ENCODE measurements at regions not wholly inside any gene's neighbourhood (a gene's known extent, or its start where the extent isn't known, plus 50 kb on each side); places are given as distances from the start of the nearest gene placed in this dataset.

DNA sequence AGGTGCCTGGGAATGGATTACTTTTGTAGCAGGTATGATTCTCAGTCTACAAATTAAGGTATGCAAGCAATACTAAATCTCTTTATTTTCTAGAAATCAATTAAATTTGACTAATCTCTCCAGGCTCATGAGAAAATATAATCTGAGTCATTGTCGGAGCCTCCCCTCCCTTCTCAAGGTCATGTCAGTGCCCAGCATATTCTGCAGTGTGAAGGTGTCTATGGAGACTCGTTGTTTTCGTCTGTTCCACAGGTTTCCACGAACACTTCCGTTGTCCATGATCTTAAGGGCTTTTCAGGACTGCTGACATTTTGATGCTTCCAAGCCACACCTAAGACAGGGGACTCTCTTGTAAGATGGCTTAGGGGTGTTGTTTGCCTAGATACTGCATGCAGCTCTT lies 56.6 kb upstream of the SCOC start:
- DNase-seq (ENCODE audit: low read depth, low spot score): no peak

DNA sequence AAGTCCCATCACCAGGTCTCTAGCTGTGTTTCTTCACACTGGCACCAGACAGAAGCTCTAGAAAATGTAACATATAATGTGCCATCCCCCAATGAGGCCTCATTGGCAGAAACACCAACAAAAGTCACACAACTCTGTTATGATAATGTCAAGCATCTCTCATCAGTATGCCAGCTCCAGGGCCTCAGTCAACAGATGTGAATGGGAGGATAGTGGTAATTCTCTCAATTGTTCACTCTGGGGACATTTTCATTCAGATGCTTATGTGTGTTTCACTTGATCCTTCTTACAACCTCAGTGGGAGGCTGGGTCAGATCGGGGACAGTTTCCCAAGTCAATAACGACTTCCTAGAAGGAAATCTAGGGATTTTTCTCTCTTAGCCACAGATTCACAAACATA lies 57.5 kb upstream of the SCOC start:
- no peak for DNase-seq (ENCODE audit: low read depth, low spot score)

DNA sequence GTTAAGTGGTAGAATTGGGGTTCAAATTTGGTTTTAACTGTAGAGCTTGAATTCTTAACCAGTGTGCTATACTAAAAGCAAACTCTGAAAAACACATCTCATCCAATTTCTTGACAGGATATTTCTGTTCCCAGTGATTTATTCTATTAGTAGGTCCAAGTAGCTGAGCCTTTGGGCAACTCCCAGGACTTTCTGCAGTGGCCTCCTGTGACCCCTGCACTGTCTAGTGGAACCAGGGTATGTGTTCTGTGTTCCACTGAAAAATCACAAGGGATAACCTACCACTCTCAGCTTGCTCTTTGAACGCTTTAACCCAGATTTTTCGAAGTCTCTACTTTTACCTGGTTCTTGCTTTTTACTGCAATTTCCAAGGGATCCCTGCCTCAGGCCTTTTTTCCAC lies 58.0 kb upstream of the SCOC start:
- no peak for DNase-seq (ENCODE audit: low read depth, low spot score)

DNA sequence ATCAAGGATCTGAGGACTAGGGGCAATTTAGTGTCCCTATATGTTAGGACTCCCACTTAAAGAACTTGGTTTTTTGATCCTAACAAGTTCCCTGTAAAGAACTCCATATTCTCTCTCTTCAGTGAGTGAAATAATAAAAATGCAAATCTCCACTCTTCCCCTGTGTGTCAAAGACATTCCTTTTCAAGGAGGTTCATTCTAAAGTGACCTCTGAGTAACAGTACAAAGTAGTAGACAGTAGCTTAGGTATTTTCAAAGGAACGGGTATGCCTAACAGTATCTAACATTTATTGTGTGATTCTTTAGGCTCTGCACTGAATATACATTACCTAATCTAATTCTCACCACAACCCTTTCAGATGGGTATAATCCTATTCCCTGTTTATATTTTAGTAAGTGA lies 58.4 kb upstream of the SCOC start:
- DNase-seq (ENCODE audit: low read depth, low spot score): no peak

DNA sequence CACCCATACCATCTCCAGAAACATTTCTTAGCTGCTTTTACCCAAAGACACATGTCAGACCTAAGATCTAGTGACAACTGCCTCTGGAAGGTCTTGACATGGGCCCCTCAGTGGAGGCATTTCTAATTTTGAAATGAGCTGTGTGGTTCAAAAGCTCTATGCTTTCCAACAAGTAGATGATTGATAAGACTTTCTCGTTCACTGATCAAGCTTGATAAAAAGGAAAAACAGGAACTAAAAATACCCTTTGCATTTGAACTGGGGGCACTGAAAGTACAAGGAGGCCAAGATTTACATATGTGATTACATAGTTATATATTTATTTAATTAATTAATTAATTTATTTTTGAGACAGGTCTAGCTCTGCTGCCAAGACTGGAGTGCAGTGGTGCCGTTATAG lies 61.3 kb upstream of the SCOC start:
- DNase-seq (ENCODE audit: low read depth, low spot score): no peak

DNA sequence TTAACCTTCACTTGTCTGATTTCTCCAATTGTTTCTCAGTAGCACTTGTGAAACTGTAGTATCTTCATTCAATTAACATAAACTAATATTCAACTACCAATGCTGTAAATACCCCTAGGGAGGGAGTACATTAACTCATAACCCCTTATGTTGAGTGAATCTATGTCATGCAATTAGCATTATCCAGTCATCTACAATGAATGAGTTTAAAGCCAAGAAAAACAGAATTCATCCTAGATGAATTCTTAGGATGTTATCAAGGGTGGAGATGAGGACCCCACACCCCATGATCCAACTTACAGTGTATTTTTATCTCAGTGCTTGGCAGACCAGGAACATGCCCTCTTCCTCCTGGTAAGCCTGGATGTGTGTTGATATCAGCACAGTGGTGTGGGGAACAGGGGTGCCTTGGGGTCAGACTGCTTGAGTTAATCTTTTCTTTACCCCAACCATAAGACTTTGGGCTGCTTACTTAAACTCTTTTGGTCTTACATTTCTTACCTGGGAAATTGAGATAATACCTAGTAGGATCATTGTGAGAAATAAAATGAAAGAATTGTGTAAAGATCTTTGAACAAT lies 62.1 kb upstream of the SCOC start:
- no peak for DNase-seq (ENCODE audit: low read depth, low spot score)

DNA sequence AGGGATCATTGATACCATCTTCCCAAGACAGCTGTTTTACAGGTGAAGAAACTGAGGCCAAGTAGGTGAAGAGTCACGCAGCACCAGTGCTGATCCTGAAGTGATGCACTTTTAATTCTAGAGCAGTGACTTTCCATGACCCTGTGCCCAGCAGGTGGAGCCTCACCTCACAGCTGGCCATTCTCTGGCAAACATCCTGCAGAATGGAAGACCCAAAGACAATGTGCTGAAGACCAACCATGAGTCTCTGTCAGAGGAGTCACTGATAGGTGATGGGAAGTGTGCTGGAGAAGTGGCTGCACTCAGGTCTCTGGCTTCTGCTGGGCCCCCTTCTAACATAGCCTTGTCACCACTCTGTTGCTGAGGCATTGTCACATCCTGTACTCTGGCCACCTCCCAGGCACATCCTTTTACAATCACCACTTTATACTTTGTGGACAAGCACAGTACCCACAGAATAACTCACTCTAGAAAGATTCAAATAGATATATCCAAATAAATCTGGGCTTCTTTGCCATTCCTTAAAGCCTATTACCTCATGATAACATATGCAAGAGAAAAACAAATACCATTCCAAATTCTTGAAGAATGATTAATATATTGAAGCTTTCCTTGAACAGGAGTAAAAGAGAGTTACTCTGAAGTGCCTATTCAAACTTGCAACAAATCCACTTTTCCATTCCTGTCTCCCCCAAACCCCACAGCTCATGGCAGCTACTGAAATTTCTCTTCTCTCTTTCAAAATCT lies 64.1 kb upstream of the SCOC start:
- peak; percentile 29 for DNase-seq (ENCODE audit: low read depth, low spot score)

DNA sequence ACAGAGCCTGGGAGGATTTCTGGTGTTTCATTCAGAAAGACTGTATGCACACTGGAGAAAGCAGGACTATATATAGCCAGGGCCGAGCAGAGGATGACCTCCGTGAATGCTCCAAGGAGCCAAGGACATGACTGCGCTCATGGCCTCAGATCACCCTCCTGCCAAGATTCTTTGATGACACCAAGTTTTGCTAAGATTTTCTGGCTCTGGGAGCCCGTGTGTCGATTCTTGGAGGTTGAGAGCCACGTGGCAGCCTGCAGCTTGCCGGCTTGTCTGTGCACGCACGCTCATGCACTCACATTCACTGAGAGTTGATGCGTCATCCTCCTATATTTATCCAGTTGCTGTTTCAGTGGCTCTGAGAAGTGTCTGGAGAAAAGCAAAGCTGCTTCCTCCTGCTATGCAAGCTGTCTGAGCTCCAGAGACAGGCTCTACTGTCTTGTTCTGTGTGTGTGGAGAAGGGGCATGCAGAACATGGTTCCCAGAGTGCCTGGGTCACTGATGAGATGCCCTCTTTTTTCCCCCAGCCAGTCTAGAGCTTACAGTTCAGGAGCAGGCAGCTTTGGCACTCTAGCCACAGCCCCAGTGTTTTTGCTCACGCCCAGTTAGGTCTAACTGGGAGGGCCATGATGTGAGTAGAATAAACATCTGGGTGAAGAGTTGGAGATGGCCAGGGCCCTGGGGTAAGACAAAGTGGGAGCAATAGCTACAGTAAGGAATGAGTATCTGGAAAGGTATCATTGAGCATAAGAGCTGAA lies 64.9 kb upstream of the SCOC start:
- DNase-seq (ENCODE audit: low read depth, low spot score): peak; percentile 42

DNA sequence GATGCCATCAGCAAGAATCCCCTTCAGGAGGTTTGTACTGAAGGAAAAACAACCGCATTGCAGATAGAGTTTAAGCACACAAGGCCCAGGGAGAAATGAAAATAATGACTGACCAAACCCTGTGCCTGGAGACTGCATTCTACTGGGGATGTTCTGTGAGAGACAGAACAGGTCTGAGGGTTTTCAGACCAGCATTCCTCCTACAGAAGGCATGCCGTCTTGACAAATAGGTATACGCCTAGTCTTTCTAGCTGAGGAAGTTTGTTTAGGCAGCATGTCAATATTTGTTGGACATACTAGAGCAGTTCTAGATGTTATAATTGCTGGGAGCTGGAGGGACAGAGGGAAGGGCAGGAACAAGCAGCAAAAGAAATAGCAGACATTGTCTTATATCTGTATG lies 68.4 kb upstream of the SCOC start:
- DNase-seq (ENCODE audit: low read depth, low spot score): peak; percentile 20

DNA sequence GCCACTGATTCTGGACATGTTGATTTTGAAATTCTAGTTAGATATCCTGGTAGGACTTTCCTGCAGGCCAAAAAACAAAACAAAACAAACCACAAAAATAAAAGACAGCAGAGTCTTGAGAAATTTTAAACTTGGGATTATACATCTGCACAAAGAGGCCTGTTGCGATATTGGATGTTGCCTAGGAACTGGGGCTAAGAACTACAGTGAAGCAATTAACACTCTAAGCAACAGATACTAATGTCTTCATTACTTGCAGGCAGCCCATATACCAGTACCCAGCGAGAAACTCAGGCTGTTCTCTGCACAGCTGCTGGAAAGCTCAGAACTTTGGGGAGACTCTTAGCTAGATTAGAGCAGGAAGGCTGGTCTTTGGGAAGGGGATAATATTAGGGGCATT lies 69.1 kb upstream of the SCOC start:
- no peak for DNase-seq (ENCODE audit: low read depth, low spot score)

DNA sequence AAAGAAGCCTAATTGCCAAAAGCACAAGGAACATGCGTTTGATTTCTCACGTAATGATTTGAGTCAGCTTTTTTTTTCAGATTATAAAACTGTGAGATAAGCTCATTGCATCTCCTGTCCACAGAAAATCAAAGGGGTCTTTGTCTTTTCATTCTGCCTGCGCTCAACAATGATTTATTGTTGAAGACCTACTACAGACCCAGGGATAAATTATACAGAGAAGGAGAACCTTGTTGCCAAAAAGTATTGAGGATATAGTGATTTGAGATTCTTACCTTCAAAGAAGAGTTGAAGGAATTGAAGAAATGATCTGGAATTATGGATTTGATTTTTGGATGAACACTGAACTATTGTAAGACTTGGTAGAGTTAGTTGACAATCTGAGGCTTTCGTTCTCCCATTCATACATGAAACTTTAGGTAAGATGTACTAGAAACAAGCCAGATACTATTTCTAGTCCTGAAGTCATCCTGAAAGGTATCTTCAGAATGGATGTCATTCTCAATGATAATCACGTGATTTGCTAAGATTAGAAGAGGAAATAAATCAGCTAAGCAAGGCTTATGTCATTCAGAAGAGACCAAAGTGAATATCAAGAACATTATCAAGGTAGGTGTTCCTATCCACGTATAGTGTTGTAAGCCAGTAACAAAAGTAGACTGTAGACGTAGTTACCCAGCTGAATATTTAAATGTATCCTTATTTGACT lies 71.1 kb upstream of the SCOC start:
- DNase-seq (ENCODE audit: low read depth, low spot score): no peak

DNA sequence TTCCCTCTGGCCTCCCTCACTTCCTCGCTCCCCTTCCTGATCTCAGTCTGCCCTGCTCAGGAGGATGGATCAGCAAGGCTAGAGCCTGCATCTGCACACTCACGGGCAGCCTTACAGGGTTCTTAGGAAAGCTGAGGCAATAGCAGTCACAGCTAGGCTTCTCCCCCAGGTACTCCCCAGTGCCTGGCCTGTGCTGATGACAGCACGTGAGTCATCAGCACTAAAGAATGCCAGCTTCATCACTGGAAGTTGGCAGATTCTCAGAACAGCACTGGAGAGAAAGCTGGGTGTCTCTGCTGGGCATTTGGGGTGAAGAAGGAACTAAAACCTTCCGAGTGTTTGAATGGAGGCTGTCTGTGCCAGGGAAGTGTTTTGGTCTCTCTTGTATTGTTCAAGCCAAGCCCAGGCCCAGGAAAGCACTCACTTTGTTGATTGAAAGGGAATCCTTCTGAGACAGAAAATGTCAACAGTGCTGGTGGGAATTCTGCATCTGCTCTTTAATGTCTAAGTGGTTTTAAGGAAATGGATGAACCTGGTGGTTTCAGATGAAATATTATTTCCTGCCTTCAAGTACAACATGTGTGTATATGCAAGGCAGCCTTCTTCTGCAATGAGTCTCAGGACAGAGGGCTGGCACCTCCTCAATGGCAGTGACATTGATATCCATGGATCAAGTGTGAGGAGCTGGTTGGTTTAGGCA lies 73.0 kb upstream of the SCOC start:
- peak; percentile 59 for DNase-seq (ENCODE audit: low read depth, low spot score)

DNA sequence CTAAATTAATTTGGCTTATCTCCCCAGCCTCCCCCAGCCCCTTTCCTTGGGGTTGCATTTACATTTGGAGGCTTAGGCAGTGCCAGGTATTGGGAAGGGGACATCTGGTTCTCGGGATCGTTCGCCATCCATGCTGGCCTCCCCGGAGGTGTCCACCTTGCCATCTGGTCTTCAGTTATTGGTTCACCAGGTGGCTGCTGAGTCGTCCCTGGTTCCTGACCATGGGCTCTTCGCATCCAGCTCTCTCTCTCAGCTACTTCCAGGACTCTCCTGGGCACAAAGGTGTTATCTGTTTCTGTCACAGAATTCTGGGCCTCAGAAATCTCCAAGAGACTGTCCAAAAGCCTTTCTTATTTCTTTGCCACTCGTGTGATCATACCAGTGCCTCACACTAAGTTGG lies 75.4 kb upstream of the SCOC start:
- no peak for DNase-seq (ENCODE audit: low read depth, low spot score)

DNA sequence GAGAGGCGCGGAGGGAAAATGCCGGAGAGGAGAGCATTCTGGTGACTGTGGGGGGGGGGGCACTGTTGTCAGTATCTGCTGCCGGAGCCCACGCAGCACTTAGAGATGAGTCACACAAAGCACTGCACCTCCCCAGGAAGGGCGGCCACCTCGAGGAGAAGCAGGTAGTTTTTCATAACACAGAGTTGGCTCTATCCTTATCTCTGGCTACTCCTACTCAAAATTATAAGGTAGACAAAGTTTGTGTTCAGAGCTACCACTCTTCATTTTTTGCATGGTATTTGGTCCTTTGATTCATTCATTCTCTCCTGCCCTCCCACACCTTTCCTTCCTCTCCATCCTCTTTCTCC lies 76.2 kb upstream of the SCOC start:
- DNase-seq (ENCODE audit: low read depth, low spot score): peak; percentile 15

DNA sequence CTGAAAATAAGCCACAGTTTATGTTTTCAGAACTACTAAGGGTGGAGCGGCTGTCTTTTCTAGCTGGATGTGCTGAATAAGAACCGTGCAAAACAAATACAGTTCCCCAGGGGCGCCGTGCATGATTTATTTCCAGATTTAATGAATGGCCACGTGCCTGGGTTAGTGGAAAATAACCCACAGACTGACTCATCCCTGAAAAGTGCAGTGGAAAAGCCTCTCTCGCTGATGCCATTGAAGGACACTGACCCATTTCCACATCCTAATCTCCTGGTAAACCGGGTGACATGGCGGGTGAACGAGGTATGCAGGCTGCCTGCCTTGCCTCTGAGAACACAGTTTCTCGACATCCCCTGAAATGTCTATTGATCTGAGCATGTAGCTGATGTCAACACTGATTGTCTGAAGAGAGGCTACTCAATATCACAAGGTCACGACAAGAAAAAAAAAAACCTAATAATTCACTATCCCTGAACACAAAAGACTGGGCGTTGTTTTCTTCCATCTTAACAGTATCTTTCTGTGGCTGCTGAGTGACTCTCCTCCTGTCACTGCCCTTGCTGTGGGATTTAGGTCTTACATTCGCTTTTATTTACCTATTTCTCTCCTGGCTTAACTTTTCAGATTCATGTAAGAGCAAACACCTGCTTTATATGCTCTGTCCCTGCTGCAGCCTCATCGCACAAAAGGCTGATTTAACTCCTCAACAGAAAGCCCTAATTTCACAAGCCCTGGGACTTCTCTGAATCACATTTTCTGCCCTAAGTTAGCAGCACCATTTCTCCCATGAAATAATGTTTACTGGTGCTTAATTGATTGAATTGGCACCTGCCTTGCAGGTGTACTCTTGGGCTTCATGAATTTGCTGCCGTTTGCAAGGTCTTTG lies 76.9 kb upstream of the SCOC start:
- peak; percentile 82 for DNase-seq (ENCODE audit: low read depth, low spot score)

DNA sequence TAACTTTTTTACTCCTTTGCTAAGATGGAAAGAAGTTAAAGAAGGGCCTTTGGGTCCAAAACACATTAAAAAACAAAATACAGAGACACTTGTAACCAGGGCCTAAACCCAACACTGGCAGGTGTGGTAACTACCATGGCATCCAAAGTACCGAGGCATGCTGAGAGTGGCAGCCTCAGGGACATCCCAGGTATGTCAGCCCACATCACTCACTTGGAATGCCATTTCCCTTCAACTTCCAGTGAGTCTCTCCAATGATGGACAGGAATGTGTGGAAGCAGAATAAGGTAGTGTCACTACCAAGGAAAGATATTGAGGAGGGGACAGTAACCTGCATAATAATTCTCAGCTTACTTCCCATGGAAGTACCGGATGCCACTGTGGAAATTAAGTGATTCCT lies 79.5 kb upstream of the SCOC start:
- no peak for DNase-seq (ENCODE audit: low read depth, low spot score)

DNA sequence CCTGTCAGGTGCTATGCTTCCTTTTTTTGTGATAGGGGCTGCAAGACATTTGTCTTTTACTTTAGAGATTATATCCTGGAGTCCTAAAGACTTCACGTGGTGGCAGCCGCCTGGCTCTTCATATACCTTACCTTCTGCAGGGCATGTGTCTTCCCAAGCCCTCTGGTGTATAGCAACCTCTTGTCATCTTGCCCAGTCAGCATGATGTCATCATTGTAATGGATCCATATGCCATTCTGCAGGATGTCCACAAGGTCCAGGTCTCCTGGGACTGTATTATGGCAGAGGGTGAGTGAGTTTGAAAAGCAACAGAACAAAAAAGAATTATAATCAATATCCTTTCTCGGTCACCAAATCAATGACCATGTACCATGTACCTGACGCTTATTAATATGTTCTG lies 82.2 kb upstream of the SCOC start:
- DNase-seq (ENCODE audit: low read depth, low spot score): no peak

DNA sequence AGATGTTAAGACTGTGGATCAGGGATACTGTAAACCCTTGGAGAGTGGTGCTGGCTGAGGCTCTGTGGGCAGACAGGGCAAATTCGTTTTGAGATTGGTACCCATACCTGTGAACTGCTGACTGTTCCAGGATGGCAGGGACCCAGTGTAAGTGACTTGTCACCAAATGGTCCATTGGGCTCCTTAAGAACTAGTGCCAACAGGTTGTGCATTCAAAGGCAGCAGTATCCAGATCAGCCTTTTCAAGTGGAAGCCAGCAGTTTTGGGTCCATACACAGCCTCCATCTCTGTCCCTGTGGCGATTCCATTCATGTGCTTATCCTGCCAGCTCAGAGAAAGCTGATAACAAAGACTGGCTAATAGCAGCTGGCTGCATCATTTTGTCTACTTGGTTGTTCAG lies 84.0 kb upstream of the SCOC start:
- no peak for DNase-seq (ENCODE audit: low read depth, low spot score)

DNA sequence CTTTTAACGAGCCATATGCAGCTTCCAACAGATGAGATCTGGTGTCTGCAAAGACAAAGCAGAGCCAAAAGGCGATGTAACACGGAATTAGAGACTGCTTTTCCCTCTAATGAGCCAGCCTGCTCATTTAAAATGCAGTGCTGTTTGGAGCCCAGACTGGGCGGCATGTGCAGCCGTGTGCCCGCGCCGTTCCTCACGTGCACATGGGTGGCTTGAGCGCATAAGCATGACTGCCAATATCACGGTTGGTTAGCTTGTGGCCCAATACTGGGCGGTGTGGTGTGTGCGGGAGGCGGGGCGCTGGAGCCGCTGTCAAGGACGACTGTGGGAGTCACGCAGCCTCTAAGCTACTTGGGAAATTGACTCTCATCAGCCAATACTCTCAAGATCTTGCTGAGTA lies 87.0 kb upstream of the SCOC start:
- DNase-seq (ENCODE audit: low read depth, low spot score): peak; percentile 39

DNA sequence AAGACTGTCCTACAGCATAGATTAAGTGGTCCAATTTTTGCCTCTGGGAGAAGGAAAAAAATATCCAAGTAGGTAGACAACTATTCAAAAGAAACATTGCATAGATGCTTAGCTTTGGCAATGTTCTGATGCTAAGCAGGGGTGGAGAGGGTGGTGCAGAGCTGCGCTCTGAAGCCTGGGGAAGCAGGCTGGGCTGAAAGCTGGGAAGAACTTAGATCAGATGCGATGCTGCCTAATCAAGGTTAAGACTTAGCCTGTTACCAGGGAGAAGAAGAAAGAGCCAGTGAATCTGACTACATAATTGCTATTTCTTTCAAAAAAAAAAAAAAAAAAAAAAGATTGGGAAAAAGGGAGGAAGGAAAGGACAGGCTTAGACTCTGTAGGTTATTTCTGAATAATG lies 89.0 kb upstream of the SCOC start:
- no peak for DNase-seq (ENCODE audit: low read depth, low spot score)
